Uterus (tissue), 3 donors: ENCODE measurements at regions not wholly inside any gene's neighbourhood (a gene's known extent, or its start where the extent isn't known, plus 50 kb on each side); places are given as distances from the start of the nearest gene placed in this dataset.

ENCODE experiments used
- DNase-seq, 2 donors: peaks; one replicate each; pipeline ENCODE4 v3.0.0-alpha.2; 2019 to 2020
- H3K27ac ChIP-seq, 2 donors: fragments of 200-600 bp; sonication (generic); 1 replicate in 1 of 2; 2 replicates in 1 of 2; pipeline ENCODE4 v1.5.1; 2016 to 2018
- H3K27me3 ChIP-seq, 2 donors: fragments of 200-600 bp; sonication (generic); one replicate each; pipeline ENCODE4 v1.5.1; 2018 to 2019; ENCODE audit warnings: control low read depth in 1 of 2
- H3K36me3 ChIP-seq, 2 donors: fragments of 200-600 bp; sonication (generic); one replicate each; pipeline ENCODE4 v1.5.1; 2019; ENCODE audit warnings: control low read depth in 1 of 2
- H3K4me1 ChIP-seq, 2 donors: fragments of 200-600 bp; sonication (generic); one replicate each; pipeline ENCODE4 v1.5.1; 2018 to 2019; ENCODE audit warnings: control low read depth in 1 of 2
- H3K4me3 ChIP-seq, 2 donors: fragments of 200-600 bp; sonication (generic); 1 replicate in 1 of 2; 2 replicates in 1 of 2; pipeline ENCODE4 v1.5.1; 2018 to 2019; ENCODE audit warnings: mild to moderate bottlenecking in 1 of 2
- H3K9me3 ChIP-seq, 2 donors: fragments of 200-600 bp; sonication (generic); one replicate each; pipeline ENCODE4 v1.5.1; 2019; ENCODE audit warnings: control low read depth in 1 of 2
- POLR2A ChIP-seq, 2 donors: fragments of 450-650 bp; IDR thresholded peaks; one replicate each; pipeline ENCODE4 v1.6.1; 2016; ENCODE audit warnings: antibody characterized with exemption in 2 of 2, mild to moderate bottlenecking in 1 of 2, moderate library complexity in 1 of 2
- intact Hi-C: fragments of 100-400 bp; cut with DNase I; formaldehyde crosslinking; loops from one replicate; pipeline ENCODE4 v1.15.1; 2023; ENCODE audit warnings: low total_unique reads
- TF ChIP-seq, protein P1 (sequence below), 4 experiments: fragments of 200-600 bp in 2 of 4; fragments of 450-650 bp in 2 of 4; sonication (generic) in 2 of 4; IDR thresholded peaks; one replicate each; pipeline ENCODE4 v1.5.1; 2016 to 2019; ENCODE audit warnings: antibody characterized with exemption in 4 of 4, mild to moderate bottlenecking in 2 of 4, moderate library complexity in 1 of 4
- donor health status: DM: yes; HTN: yes; CAD: no.

DNA sequence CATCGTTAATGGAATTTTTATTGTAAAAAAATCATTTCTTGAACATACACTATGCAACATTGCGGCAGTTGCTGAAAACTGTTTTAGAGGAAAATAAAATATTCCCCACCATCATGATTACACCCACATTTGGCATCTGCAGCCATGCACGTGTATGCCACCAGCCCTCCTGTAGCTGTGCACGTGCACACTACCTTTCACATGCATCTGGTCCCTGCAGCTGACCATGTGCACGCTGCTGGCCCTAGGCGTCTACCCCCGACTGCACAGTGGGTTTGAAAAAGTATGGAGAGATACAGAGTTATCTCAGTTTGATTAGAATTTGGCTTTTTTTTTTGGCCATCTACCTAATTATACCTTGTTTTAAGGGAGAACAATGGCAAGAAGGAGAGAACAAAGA is 569.8 kb upstream of the IGFBP7 start:
- intact Hi-C loops: no loop called here
- Histone ChIP-seq H3K4me1 (no peaks in the 10 kb centered on the region), H3K36me3 (no peaks in the 10 kb centered on the region), H3K27ac (no peak overlapping the region), H3K4me3 (no peak overlapping the region), H3K27me3 (no peaks in the 10 kb centered on the region), H3K9me3 (no peaks in the 10 kb centered on the region)
- TF ChIP-seq POLR2A (IDR thresholded peaks at IDR 0.05): no peak
- TF ChIP-seq, protein P1, sequence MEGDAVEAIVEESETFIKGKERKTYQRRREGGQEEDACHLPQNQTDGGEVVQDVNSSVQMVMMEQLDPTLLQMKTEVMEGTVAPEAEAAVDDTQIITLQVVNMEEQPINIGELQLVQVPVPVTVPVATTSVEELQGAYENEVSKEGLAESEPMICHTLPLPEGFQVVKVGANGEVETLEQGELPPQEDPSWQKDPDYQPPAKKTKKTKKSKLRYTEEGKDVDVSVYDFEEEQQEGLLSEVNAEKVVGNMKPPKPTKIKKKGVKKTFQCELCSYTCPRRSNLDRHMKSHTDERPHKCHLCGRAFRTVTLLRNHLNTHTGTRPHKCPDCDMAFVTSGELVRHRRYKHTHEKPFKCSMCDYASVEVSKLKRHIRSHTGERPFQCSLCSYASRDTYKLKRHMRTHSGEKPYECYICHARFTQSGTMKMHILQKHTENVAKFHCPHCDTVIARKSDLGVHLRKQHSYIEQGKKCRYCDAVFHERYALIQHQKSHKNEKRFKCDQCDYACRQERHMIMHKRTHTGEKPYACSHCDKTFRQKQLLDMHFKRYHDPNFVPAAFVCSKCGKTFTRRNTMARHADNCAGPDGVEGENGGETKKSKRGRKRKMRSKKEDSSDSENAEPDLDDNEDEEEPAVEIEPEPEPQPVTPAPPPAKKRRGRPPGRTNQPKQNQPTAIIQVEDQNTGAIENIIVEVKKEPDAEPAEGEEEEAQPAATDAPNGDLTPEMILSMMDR (IDR thresholded peaks at IDR 0.05): no peak
- DNase-seq: no peak

DNA sequence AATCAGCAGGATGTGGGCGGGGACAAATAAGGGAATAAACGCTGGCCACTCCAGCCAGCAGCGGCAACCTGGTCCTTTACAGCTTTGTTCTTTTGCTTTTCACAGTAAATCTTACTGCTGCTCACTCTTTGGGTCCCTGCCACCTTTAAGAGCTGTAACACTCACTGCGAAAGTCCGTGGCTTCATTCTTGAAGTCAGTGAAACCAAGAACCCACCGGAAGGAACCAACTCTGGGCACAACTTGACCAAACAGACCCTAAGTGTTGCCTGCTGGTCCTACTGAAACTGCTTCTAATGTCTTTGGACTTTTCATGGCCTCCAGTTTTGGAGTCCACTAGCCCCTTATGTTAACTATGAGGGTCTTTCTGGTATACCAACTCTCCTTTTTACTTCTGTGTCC is 566.2 kb upstream of the IGFBP7 start:
- H3K4me3 ChIP-seq: no peak overlapping the region
- no peaks in the 10 kb centered on the region for H3K36me3 ChIP-seq
- TF ChIP-seq, protein P1 (IDR thresholded peaks at IDR 0.05): no peak
- no peak for TF ChIP-seq POLR2A (IDR thresholded peaks at IDR 0.05)
- H3K27me3 ChIP-seq: no peaks in the 10 kb centered on the region
- no peak overlapping the region for H3K27ac ChIP-seq
- no peaks in the 10 kb centered on the region for H3K4me1 ChIP-seq
- H3K9me3 ChIP-seq: no peaks in the 10 kb centered on the region
- DNase-seq: no peak
- intact Hi-C loops: no loop called here

DNA sequence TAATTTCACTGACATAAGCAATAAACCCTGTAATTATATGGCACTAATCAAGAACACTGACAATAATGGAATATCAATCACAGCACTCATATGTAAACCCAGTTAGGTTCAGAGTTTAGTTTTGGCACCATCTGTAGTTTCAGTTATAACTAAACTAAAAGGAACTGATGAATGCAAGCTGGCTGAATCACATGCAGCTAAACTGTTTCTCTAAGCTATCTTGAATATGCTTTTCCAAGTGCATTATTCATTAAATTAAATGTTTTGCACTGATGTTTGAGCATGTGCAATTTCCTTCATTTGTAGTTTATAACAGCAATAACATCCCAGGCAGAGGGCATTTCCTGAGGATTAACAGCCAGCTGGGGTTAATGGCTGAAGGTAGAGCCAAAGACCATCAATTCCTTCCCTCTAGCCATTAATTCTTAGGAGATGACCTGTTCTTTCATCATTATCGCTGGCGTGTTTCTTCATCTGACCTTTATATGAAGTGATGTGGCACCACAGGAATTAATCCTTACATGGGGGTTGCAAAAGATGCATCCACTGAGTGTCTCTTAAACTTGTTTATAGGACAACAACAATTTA is 562.8 kb upstream of the IGFBP7 start:
- H3K4me3 ChIP-seq: no peak overlapping the region
- no peak overlapping the region for H3K27ac ChIP-seq
- DNase-seq: no peak
- H3K36me3 ChIP-seq: no peaks in the 10 kb centered on the region
- TF ChIP-seq POLR2A (IDR thresholded peaks at IDR 0.05): no peak
- TF ChIP-seq, protein P1 (IDR thresholded peaks at IDR 0.05): no peak
- H3K27me3 ChIP-seq: no peaks in the 10 kb centered on the region
- H3K4me1 ChIP-seq: no peaks in the 10 kb centered on the region
- intact Hi-C loops: no loop called here
- H3K9me3 ChIP-seq: no peaks in the 10 kb centered on the region

DNA sequence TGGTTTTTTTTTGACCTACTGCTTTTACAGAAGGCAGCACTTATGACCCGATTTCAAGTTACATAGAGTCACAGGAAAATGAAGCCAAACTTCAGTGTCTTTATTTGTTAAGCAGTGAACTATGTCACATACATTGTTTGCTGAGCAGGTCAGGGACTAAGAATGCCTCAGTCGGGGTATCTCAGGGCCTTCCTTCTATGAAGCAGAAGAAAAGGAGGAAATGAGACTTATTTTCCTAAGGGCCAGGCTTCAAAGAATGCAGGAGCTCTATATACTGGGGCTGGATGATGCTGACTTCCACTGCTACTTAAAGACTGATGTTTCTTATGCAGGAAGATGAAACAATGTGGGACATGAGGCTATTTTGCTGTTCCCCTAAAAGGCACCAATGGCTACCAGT is 558.4 kb upstream of the IGFBP7 start:
- Histone ChIP-seq H3K36me3 (no peaks in the 10 kb centered on the region), H3K27ac (no peak overlapping the region), H3K9me3 (no peaks in the 10 kb centered on the region), H3K4me3 (no peak overlapping the region), H3K27me3 (no peaks in the 10 kb centered on the region), H3K4me1 (no peaks in the 10 kb centered on the region)
- intact Hi-C loops: no loop called here
- no peak for DNase-seq
- TF ChIP-seq POLR2A (IDR thresholded peaks at IDR 0.05): no peak
- TF ChIP-seq, protein P1 (IDR thresholded peaks at IDR 0.05): no peak

DNA sequence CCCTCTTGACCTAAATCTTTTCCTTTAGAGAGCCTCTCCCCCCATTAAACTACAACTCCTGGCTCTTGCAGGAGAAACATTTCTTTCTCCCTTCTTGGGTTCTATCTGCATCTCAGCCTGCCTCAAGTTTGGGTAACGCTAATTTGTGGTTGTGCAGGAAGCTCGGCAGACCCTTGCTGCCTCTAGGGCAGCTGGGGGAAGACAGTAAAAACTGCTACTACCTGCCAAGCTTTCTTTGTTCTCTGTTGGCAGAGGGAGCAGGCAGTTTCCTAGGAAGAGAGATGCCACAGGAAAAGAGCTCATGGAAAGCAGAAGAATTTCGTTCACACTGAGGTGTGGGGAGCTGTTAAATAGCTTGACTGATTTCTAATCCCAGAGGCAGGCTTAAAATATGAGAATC is 555.6 kb upstream of the IGFBP7 start:
- Histone ChIP-seq H3K27ac (no peak overlapping the region), H3K4me1 (no peaks in the 10 kb centered on the region), H3K27me3 (no peaks in the 10 kb centered on the region), H3K9me3 (no peaks in the 10 kb centered on the region), H3K36me3 (no peaks in the 10 kb centered on the region), H3K4me3 (no peak overlapping the region)
- TF ChIP-seq POLR2A (IDR thresholded peaks at IDR 0.05): no peak
- intact Hi-C loops: no loop called here
- DNase-seq: no peak
